GM23248 (cell line): ENCODE measurements at regions not wholly inside any gene's neighbourhood (a gene's known extent, or its start where the extent isn't known, plus 50 kb on each side); places are given as distances from the start of the nearest gene placed in this dataset.

Experiments
- EZH2 ChIP-seq: fragments of 200-600 bp; sonication (generic); IDR thresholded peaks from 2 replicates; pipeline ENCODE4 v1.6.1; 2018; ENCODE audit warnings: antibody characterized with exemption, mild to moderate bottlenecking; ENCODE audit not compliant: insufficient read depth, poor library complexity, severe bottlenecking
- EZH2phosphoT487 ChIP-seq: fragments of 200-600 bp; sonication (generic); IDR thresholded peaks from 2 replicates; pipeline ENCODE4 v1.6.1; 2018; ENCODE audit warnings: antibody characterized with exemption, moderate library complexity, mild to moderate bottlenecking, low read depth; ENCODE audit not compliant: insufficient read depth

GRCh38 chr9:84137968-84138367 lies 157.4 kb downstream of the RMI1 start:
- TF ChIP-seq EZH2 (no peak), EZH2phosphoT487 (no peak)
